A673 (cell line): ENCODE measurements at regions not wholly inside any gene's neighbourhood (a gene's known extent, or its start where the extent isn't known, plus 50 kb on each side); places are given as distances from the start of the nearest gene placed in this dataset.

Source experiments
- BruUV-seq: library from RNA; stranded (reverse); fragments of 400-500 nt; replicated peaks from 2 replicates; lab custom pipeline; 2021; lab: Mats Ljungman, UMichigan
- CTCF ChIA-PET: fragments of 300-600 bp; sonication (Branson Sonifier 250); formaldehyde crosslinking; loops from one replicate; lab custom pipeline; 2022; ENCODE audit warnings: antibody characterized with exemption; lab: Charles Lee
- POLR2A ChIA-PET: fragments of 300-600 bp; sonication (Branson Sonifier 250); formaldehyde crosslinking; loops from one replicate; lab custom pipeline; 2022; ENCODE audit warnings: antibody characterized with exemption; ENCODE audit not compliant: low non-redundant PET; lab: Charles Lee
- DNase-seq: peaks from one replicate; pipeline ENCODE4 v3.0.0-alpha.2; 2015; ENCODE audit warnings: low spot score
- H3K27ac ChIP-seq: fragments of 200-600 bp; sonication (generic); 2 replicates; pipeline ENCODE4 v1.5.1; 2016; ENCODE audit warnings: mixed run types, low read depth, mild to moderate bottlenecking, mixed read lengths, antibody characterized with exemption, low read length; ENCODE audit not compliant: poor library complexity, severe bottlenecking
- H3K27me3 ChIP-seq: fragments of 200-600 bp; sonication (generic); replicated peaks from 2 replicates; pipeline ENCODE4 v1.6.1; 2017; ENCODE audit warnings: mixed run types, low read depth, mild to moderate bottlenecking, mixed read lengths, antibody characterized with exemption, low read length; ENCODE audit not compliant: insufficient read depth, poor library complexity
- H3K36me3 ChIP-seq: fragments of 200-600 bp; sonication (generic); 2 replicates; pipeline ENCODE4 v1.6.1; 2016; ENCODE audit warnings: mixed run types, mild to moderate bottlenecking, mixed read lengths, antibody characterized with exemption, low read length; ENCODE audit not compliant: insufficient read depth, poor library complexity, severe bottlenecking
- H3K4me1 ChIP-seq: fragments of 200-600 bp; sonication (generic); 2 replicates; pipeline ENCODE4 v1.6.1; 2017; ENCODE audit warnings: mixed run types, mild to moderate bottlenecking, mixed read lengths, antibody characterized with exemption, low read length; ENCODE audit not compliant: insufficient read depth, poor library complexity, severe bottlenecking
- H3K4me3 ChIP-seq: fragments of 200-600 bp; sonication (generic); 2 replicates; pipeline ENCODE4 v1.5.1; 2016; ENCODE audit warnings: low read depth, mixed run types, mild to moderate bottlenecking, mixed read lengths, low read length; ENCODE audit not compliant: poor library complexity, severe bottlenecking
- H3K9me3 ChIP-seq: fragments of 200-600 bp; sonication (generic); 2 replicates; pipeline ENCODE4 v1.6.1; 2016; ENCODE audit warnings: mixed run types, low read depth, mild to moderate bottlenecking, mixed read lengths, antibody characterized with exemption, low read length; ENCODE audit not compliant: poor library complexity, severe bottlenecking
- CTCF ChIP-seq: fragments of 300-800, 200-600 bp; sonication (generic); conservative IDR thresholded peaks from 2 replicates; pipeline ENCODE4 v1.5.1; 2017; ENCODE audit warnings: low read depth, mild to moderate bottlenecking, antibody characterized with exemption, low read length, moderate library complexity, mixed read lengths
- EZH2 ChIP-seq: fragments of 200-600 bp; sonication (generic); IDR thresholded peaks from 2 replicates; pipeline ENCODE4 v1.6.1; 2017; ENCODE audit warnings: borderline replicate concordance, low read depth, mild to moderate bottlenecking, mixed read lengths, antibody characterized with exemption, low read length; ENCODE audit not compliant: poor library complexity, severe bottlenecking
- intact Hi-C: fragments of 100-400 bp; cut with micrococcal nuclease; formaldehyde crosslinking; loops from one replicate; pipeline ENCODE4 v1.10.0; 2022; ENCODE audit not compliant: unreplicated experiment

DNA sequence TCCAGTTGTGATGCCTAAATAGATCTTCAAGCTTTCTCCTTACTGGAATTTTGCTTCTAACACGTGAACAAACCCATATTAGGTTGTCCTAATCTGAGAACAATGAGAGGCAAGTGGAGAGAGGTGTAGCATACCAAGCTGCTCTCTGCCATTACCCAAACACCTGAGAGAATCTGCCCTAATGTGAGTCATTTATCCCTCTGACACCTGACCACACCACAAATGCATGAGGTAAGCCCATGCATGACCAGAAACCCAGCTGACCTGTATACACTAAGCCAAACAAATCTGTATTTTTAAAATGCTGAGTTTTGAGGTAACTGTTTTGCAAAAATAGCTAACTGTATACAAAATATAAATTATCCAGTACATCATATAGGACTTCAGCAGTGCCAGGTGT, 1458.1 kb upstream of the B3GALT2 start:
- BruUV-seq = no TSS peak
- H3K27ac ChIP-seq = no peak overlapping the region
- no peak overlapping the region for H3K4me3 ChIP-seq
- no peaks in the 10 kb centered on the region for H3K36me3 ChIP-seq
- no peaks in the 10 kb centered on the region for H3K9me3 ChIP-seq
- intact Hi-C loops = no loop called here
- TF ChIP-seq CTCF (no peak), EZH2 (no peak)
- no peaks in the 10 kb centered on the region for H3K4me1 ChIP-seq
- no peaks in the 10 kb centered on the region for H3K27me3 ChIP-seq
- CTCF ChIA-PET = no interaction called here
- DNase-seq = no peak
- POLR2A ChIA-PET = no interaction called here

GRCh38 chr1:194640322-194640721, 1453.9 kb upstream of the B3GALT2 start:
- intact Hi-C loops = no loop called here
- H3K27me3 ChIP-seq = no peaks in the 10 kb centered on the region
- no TSS peak for BruUV-seq
- no peak overlapping the region for H3K4me3 ChIP-seq
- ChIA-PET POLR2A (no interaction called here), CTCF (no interaction called here)
- no peaks in the 10 kb centered on the region for H3K9me3 ChIP-seq
- H3K4me1 ChIP-seq = no peaks in the 10 kb centered on the region
- TF ChIP-seq CTCF (no peak), EZH2 (no peak)
- DNase-seq = no peak
- no peak overlapping the region for H3K27ac ChIP-seq
- H3K36me3 ChIP-seq = no peaks in the 10 kb centered on the region

- no peaks in the 10 kb centered on the region for H3K36me3 ChIP-seq
- no peaks in the 10 kb centered on the region for H3K4me1 ChIP-seq
- H3K4me3 ChIP-seq = no peak overlapping the region
- no peaks in the 10 kb centered on the region for H3K27me3 ChIP-seq
- ChIA-PET CTCF (no interaction called here), POLR2A (no interaction called here)
- no peak overlapping the region for H3K27ac ChIP-seq
- intact Hi-C loops = no loop called here
- BruUV-seq = no TSS peak
- H3K9me3 ChIP-seq = peaks cover 4% of the 10 kb centered on the region
- TF ChIP-seq CTCF (no peak), EZH2 (no peak)
- no peak for DNase-seq
Measured at GRCh38 chr1:194629011-194629410, 1442.6 kb upstream of the B3GALT2 start.
